ENCODE measurements at regions not wholly inside any gene's neighbourhood (a gene's known extent, or its start where the extent isn't known, plus 50 kb on each side); places are given as distances from the start of the nearest gene placed in this dataset.
"Not testable (repeated sequence)": the region's sequence is repeated elsewhere in the genome, so short reads cannot be mapped to it uniquely, and the experiment has no call there.

GRCh38 chr12:53872367-53872766 lies 66.3 kb upstream of the HOXC13 start:
- DNase-seq, result no peak

DNA sequence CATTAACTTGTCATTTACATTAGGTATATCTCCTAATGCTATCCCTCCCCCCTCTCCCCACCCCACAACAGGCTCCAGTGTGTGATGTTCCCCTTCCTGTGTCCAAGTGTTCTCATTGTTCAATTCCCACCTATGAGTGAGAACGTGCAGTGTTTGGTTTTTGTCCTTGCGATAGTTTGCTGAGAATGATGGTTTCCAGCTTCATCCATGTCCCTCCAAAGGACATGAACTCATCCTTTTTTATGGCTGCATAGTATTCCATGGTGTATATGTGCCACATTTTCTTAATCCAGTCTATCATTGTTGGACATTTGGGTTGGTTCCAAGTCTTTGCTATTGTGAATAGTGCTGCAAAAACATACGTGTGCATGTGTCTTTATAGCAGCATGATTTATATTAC lies 60.7 kb upstream of the HOXC13 start:
- DNase-seq, result not testable (repeated sequence)

GRCh38 chr12:53887006-53887405 lies 51.6 kb upstream of the HOXC13 start:
- DNase-seq, result no peak

GRCh38 chr12:53887881-53888280 lies 50.8 kb upstream of the HOXC13 start:
- no peak for DNase-seq
